ENCODE measurements at regions not wholly inside any gene's neighbourhood (a gene's known extent, or its start where the extent isn't known, plus 50 kb on each side); places are given as distances from the start of the nearest gene placed in this dataset.

DNA sequence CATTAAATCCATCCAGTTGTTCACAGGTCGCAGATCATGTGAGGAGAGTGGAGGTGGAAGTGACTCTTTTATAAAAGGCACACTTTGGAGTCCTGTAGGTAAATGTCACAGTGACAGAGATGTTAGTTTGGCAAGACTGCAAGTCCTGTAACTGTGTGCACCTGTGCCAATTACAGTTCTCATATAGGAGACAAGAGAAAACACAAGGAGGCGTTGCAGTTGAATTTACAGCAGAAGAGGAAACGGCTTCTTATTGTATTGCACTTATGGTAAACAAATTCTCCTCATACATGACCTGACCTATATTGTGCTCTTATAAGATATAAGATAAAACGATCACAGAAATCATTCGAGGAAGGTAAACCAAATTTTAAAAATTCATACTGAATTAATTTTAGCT, 732.8 kb upstream of the SLC10A2 start:
- Histone ChIP-seq H3K4me3 (ENCODE audit: low read depth in 1 of 3, low read length in 3 of 3) (no peak overlapping the region), H3K4me1 (ENCODE audit: control insufficient read depth in 3 of 3, insufficient read depth in 2 of 3, low read depth in 1 of 3, low read length in 2 of 3) (no peaks in the 10 kb centered on the region), H3K9me3 (ENCODE audit: control insufficient read depth in 2 of 2, insufficient read depth in 1 of 2, low read depth in 1 of 2, low read length in 1 of 2) (no peaks in the 10 kb centered on the region), H3K27me3 (ENCODE audit: control insufficient read depth in 3 of 3, insufficient read depth in 3 of 3, low read length in 3 of 3) (no peaks in the 10 kb centered on the region), H3K36me3 (ENCODE audit: control insufficient read depth in 3 of 3, insufficient read depth in 2 of 3, low read depth in 1 of 3, low read length in 3 of 3) (no peaks in the 10 kb centered on the region), H3K27ac (ENCODE audit: low read depth in 1 of 3, low read length in 2 of 3) (no peak overlapping the region)
- FAIRE-seq = no peak
- 45 to 61% (median 52%) methylated on average over 5 of the region's 5 CpGs for WGBS, 3 donors
- no peak for DNase-seq

DNA sequence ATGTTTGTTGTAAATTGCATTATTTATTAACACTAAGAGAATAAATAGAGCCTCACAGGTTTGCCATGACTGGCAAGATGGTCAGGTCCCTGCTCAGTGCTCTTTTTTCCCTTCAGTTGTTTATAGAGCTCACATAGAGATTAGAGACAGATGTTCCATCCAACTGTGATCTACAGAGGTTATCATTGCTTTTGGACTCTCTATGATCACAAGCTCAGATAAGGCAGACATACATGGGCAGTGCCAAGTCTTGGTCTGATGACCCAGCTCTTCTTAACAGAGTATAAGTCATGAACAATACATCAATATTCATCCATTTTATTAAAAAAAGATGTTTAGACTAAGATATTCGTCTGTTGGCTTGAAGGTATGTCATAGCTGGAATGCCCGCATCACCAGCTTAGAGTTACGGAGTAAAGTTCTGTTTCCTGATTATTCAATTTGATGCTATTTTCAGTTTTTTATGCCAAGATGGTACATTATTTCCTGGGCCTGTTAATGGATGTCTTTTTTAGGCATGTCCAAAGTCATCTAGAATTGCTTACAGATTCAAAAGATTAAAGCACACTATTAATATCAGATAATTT, 729.8 kb upstream of the SLC10A2 start:
- Histone ChIP-seq H3K27me3 (ENCODE audit: control insufficient read depth in 3 of 3, insufficient read depth in 3 of 3, low read length in 3 of 3) (no peaks in the 10 kb centered on the region), H3K4me3 (ENCODE audit: low read depth in 1 of 3, low read length in 3 of 3) (no peak overlapping the region), H3K9me3 (ENCODE audit: control insufficient read depth in 2 of 2, insufficient read depth in 1 of 2, low read depth in 1 of 2, low read length in 1 of 2) (no peaks in the 10 kb centered on the region), H3K4me1 (ENCODE audit: control insufficient read depth in 3 of 3, insufficient read depth in 2 of 3, low read depth in 1 of 3, low read length in 2 of 3) (no peaks in the 10 kb centered on the region), H3K36me3 (ENCODE audit: control insufficient read depth in 3 of 3, insufficient read depth in 2 of 3, low read depth in 1 of 3, low read length in 3 of 3) (no peaks in the 10 kb centered on the region), H3K27ac (ENCODE audit: low read depth in 1 of 3, low read length in 2 of 3) (no peak overlapping the region)
- no peak for FAIRE-seq
- WGBS, 3 donors = 75 to 89% (median 83%) methylated on average over 3 of the region's 3 CpGs
- DNase-seq = no peak

GRCh38 chr13:103794526-103794925, 728.3 kb upstream of the SLC10A2 start:
- Histone ChIP-seq H3K9me3 (ENCODE audit: control insufficient read depth in 2 of 2, insufficient read depth in 1 of 2, low read depth in 1 of 2, low read length in 1 of 2) (no peaks in the 10 kb centered on the region), H3K27me3 (ENCODE audit: control insufficient read depth in 3 of 3, insufficient read depth in 3 of 3, low read length in 3 of 3) (no peaks in the 10 kb centered on the region), H3K36me3 (ENCODE audit: control insufficient read depth in 3 of 3, insufficient read depth in 2 of 3, low read depth in 1 of 3, low read length in 3 of 3) (no peaks in the 10 kb centered on the region), H3K4me1 (ENCODE audit: control insufficient read depth in 3 of 3, insufficient read depth in 2 of 3, low read depth in 1 of 3, low read length in 2 of 3) (no peaks in the 10 kb centered on the region), H3K4me3 (ENCODE audit: low read depth in 1 of 3, low read length in 3 of 3) (no peak overlapping the region), H3K27ac (ENCODE audit: low read depth in 1 of 3, low read length in 2 of 3) (no peak overlapping the region)
- peak in 1 of 2 donors; percentile 1 for DNase-seq
- FAIRE-seq = no peak
- WGBS, 3 donors = 39 to 61% (median 52%) methylated on average over 2 of the region's 2 CpGs

GRCh38 chr13:103788061-103788652, 721.9 kb upstream of the SLC10A2 start:
- Histone ChIP-seq H3K27me3 (ENCODE audit: control insufficient read depth in 3 of 3, insufficient read depth in 3 of 3, low read length in 3 of 3) (no peaks in the 10 kb centered on the region), H3K9me3 (ENCODE audit: control insufficient read depth in 2 of 2, insufficient read depth in 1 of 2, low read depth in 1 of 2, low read length in 1 of 2) (peaks cover 0 to 4% of the 10 kb centered on the region in 2 donors), H3K4me1 (ENCODE audit: control insufficient read depth in 3 of 3, insufficient read depth in 2 of 3, low read depth in 1 of 3, low read length in 2 of 3) (no peaks in the 10 kb centered on the region), H3K27ac (ENCODE audit: low read depth in 1 of 3, low read length in 2 of 3) (no peak overlapping the region), H3K4me3 (ENCODE audit: low read depth in 1 of 3, low read length in 3 of 3) (no peak overlapping the region), H3K36me3 (ENCODE audit: control insufficient read depth in 3 of 3, insufficient read depth in 2 of 3, low read depth in 1 of 3, low read length in 3 of 3) (no peaks in the 10 kb centered on the region)
- DNase-seq (peak in 1 of 2 donors; percentile 11), FAIRE-seq (no peak)
- WGBS, 3 donors = 29 to 40% (median 37%) methylated on average over 2 of the region's 2 CpGs

- no peaks in the 10 kb centered on the region for H3K36me3 ChIP-seq (ENCODE audit: control insufficient read depth in 3 of 3, insufficient read depth in 2 of 3, low read depth in 1 of 3, low read length in 3 of 3)
- H3K4me3 ChIP-seq (ENCODE audit: low read depth in 1 of 3, low read length in 3 of 3) = no peak overlapping the region
- H3K27me3 ChIP-seq (ENCODE audit: control insufficient read depth in 3 of 3, insufficient read depth in 3 of 3, low read length in 3 of 3) = no peaks in the 10 kb centered on the region
- WGBS, 3 donors = 76 to 80% (median 79%) methylated on average over 8 of the region's 8 CpGs
- H3K4me1 ChIP-seq (ENCODE audit: control insufficient read depth in 3 of 3, insufficient read depth in 2 of 3, low read depth in 1 of 3, low read length in 2 of 3) = no peaks in the 10 kb centered on the region
- H3K9me3 ChIP-seq (ENCODE audit: control insufficient read depth in 2 of 2, insufficient read depth in 1 of 2, low read depth in 1 of 2, low read length in 1 of 2) = peaks cover 0 to 3% of the 10 kb centered on the region in 2 donors
- no peak for FAIRE-seq
- DNase-seq = no peak
- H3K27ac ChIP-seq (ENCODE audit: low read depth in 1 of 3, low read length in 2 of 3) = no peak overlapping the region
Measured at GRCh38 chr13:103772576-103772975, 706.4 kb upstream of the SLC10A2 start.

DNA sequence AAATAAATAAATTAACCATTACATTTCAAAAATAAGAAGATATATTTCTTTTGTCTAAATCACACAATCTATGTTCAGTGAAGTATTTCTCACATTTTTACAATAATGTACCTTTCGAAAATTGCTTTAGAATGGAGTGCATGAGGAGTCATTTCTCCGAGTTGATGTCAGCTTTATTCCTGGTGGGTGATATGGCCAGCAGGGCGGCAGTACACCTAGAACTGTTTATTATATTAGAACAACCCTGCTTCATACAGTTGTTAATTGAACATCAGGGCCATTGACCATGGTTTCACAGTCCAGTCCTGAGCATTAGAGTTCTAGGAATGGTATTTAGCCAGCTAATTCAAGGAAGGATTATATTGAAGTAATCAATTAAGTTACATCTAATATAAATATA, 696.3 kb upstream of the SLC10A2 start:
- no peaks in the 10 kb centered on the region for H3K36me3 ChIP-seq (ENCODE audit: control insufficient read depth in 3 of 3, insufficient read depth in 2 of 3, low read depth in 1 of 3, low read length in 3 of 3)
- DNase-seq = no peak
- 79 to 91% (median 88%) methylated on average over 3 of the region's 3 CpGs for whole genome bisulfite sequencing, 3 donors
- no peaks in the 10 kb centered on the region for H3K27me3 ChIP-seq (ENCODE audit: control insufficient read depth in 3 of 3, insufficient read depth in 3 of 3, low read length in 3 of 3)
- no peak overlapping the region for H3K27ac ChIP-seq (ENCODE audit: low read depth in 1 of 3, low read length in 2 of 3)
- FAIRE-seq = no peak
- no peaks in the 10 kb centered on the region for H3K4me1 ChIP-seq (ENCODE audit: control insufficient read depth in 3 of 3, insufficient read depth in 2 of 3, low read depth in 1 of 3, low read length in 2 of 3)
- no peak overlapping the region for H3K4me3 ChIP-seq (ENCODE audit: low read depth in 1 of 3, low read length in 3 of 3)
- H3K9me3 ChIP-seq (ENCODE audit: control insufficient read depth in 2 of 2, insufficient read depth in 1 of 2, low read depth in 1 of 2, low read length in 1 of 2) = no peaks in the 10 kb centered on the region

- Histone ChIP-seq H3K4me3 (ENCODE audit: low read depth in 1 of 3, low read length in 3 of 3) (no peak overlapping the region), H3K9me3 (ENCODE audit: control insufficient read depth in 2 of 2, insufficient read depth in 1 of 2, low read depth in 1 of 2, low read length in 1 of 2) (no peaks in the 10 kb centered on the region), H3K36me3 (ENCODE audit: control insufficient read depth in 3 of 3, insufficient read depth in 2 of 3, low read depth in 1 of 3, low read length in 3 of 3) (no peaks in the 10 kb centered on the region), H3K27me3 (ENCODE audit: control insufficient read depth in 3 of 3, insufficient read depth in 3 of 3, low read length in 3 of 3) (no peaks in the 10 kb centered on the region), H3K4me1 (ENCODE audit: control insufficient read depth in 3 of 3, insufficient read depth in 2 of 3, low read depth in 1 of 3, low read length in 2 of 3) (no peaks in the 10 kb centered on the region), H3K27ac (ENCODE audit: low read depth in 1 of 3, low read length in 2 of 3) (no peak overlapping the region)
- WGBS, 3 donors = 63 to 73% (median 67%) methylated on average over 7 of the region's 7 CpGs
- no peak for DNase-seq
- no peak for FAIRE-seq
Measured at GRCh38 chr13:103759361-103759760, 693.1 kb upstream of the SLC10A2 start.

DNA sequence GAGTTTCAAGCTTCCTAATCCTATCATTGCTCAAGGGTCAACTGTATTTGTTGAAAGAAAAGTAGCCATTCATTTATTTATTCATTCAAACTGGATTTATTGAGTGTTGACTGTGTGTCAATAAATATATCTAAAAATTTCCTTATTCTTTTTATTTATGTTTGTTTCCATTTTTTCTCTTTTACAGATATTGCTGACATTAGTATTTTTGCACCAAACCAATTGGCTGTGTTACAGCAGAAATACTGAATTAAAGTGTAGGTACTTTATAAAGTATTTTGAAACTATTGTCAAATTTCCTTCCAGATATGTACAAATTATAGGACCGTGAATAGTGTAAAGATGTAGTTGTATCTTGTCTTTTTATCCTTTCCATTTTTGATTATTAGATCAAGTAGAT, 692.0 kb upstream of the SLC10A2 start:
- no peak for DNase-seq
- no peaks in the 10 kb centered on the region for H3K27me3 ChIP-seq (ENCODE audit: control insufficient read depth in 3 of 3, insufficient read depth in 3 of 3, low read length in 3 of 3)
- WGBS, 3 donors = 78 to 93% (median 89%) methylated on average over 1 of the region's 1 CpG
- FAIRE-seq = no peak
- no peaks in the 10 kb centered on the region for H3K36me3 ChIP-seq (ENCODE audit: control insufficient read depth in 3 of 3, insufficient read depth in 2 of 3, low read depth in 1 of 3, low read length in 3 of 3)
- no peaks in the 10 kb centered on the region for H3K4me1 ChIP-seq (ENCODE audit: control insufficient read depth in 3 of 3, insufficient read depth in 2 of 3, low read depth in 1 of 3, low read length in 2 of 3)
- H3K27ac ChIP-seq (ENCODE audit: low read depth in 1 of 3, low read length in 2 of 3) = no peak overlapping the region
- H3K9me3 ChIP-seq (ENCODE audit: control insufficient read depth in 2 of 2, insufficient read depth in 1 of 2, low read depth in 1 of 2, low read length in 1 of 2) = no peaks in the 10 kb centered on the region
- H3K4me3 ChIP-seq (ENCODE audit: low read depth in 1 of 3, low read length in 3 of 3) = no peak overlapping the region

GRCh38 chr13:103757361-103757760, 691.1 kb upstream of the SLC10A2 start:
- no peaks in the 10 kb centered on the region for H3K27me3 ChIP-seq (ENCODE audit: control insufficient read depth in 3 of 3, insufficient read depth in 3 of 3, low read length in 3 of 3)
- FAIRE-seq = no peak

More at GRCh38 chr13:103757361-103757760, 691.1 kb upstream of the SLC10A2 start:
- Histone ChIP-seq H3K4me3 (ENCODE audit: low read depth in 1 of 3, low read length in 3 of 3) (no peak overlapping the region), H3K27ac (ENCODE audit: low read depth in 1 of 3, low read length in 2 of 3) (no peak overlapping the region), H3K36me3 (ENCODE audit: control insufficient read depth in 3 of 3, insufficient read depth in 2 of 3, low read depth in 1 of 3, low read length in 3 of 3) (no peaks in the 10 kb centered on the region), H3K4me1 (ENCODE audit: control insufficient read depth in 3 of 3, insufficient read depth in 2 of 3, low read depth in 1 of 3, low read length in 2 of 3) (no peaks in the 10 kb centered on the region), H3K9me3 (ENCODE audit: control insufficient read depth in 2 of 2, insufficient read depth in 1 of 2, low read depth in 1 of 2, low read length in 1 of 2) (no peaks in the 10 kb centered on the region)
- DNase-seq = no peak
